GM21515 (cell line): ENCODE measurements at regions not wholly inside any gene's neighbourhood (a gene's known extent, or its start where the extent isn't known, plus 50 kb on each side); places are given as distances from the start of the nearest gene placed in this dataset.

Source experiments
- ATAC-seq: cut with Tn5 transposase; IDR thresholded peaks from one replicate; pipeline ENCODE4 v1.9.1; 2021; ENCODE audit not compliant: unreplicated experiment

- ATAC-seq = no peak
Observed at GRCh38 chr5:27511061-27511460, 472.7 kb upstream of the CDH9 start.

GRCh38 chr5:27503813-27504212, 465.4 kb upstream of the CDH9 start:
- ATAC-seq = no peak

GRCh38 chr5:27502236-27502635, 463.9 kb upstream of the CDH9 start:
- no peak for ATAC-seq

- no peak for ATAC-seq
Observed at GRCh38 chr5:27497491-27497890, 459.1 kb upstream of the CDH9 start.

- ATAC-seq = no peak
Observed at GRCh38 chr5:27494887-27495286, 456.5 kb upstream of the CDH9 start.

GRCh38 chr5:27491746-27492439, 453.5 kb upstream of the CDH9 start:
- ATAC-seq = no peak

GRCh38 chr5:27491047-27491446, 452.7 kb upstream of the CDH9 start:
- ATAC-seq = no peak

- ATAC-seq = no peak
Observed at GRCh38 chr5:27489701-27490100, 451.3 kb upstream of the CDH9 start.

GRCh38 chr5:27482663-27483062, 444.3 kb upstream of the CDH9 start:
- ATAC-seq = no peak

- ATAC-seq = no peak
Observed at GRCh38 chr5:27479859-27480258, 441.5 kb upstream of the CDH9 start.

- ATAC-seq = no peak
Observed at GRCh38 chr5:27477550-27477949, 439.2 kb upstream of the CDH9 start.

GRCh38 chr5:27476356-27476988, 438.1 kb upstream of the CDH9 start:
- ATAC-seq = no peak

- no peak for ATAC-seq
Observed at GRCh38 chr5:27475063-27475462, 436.7 kb upstream of the CDH9 start.

- no peak for ATAC-seq
Observed at GRCh38 chr5:27474395-27474794, 436.0 kb upstream of the CDH9 start.

GRCh38 chr5:27474047-27474309, 435.6 kb upstream of the CDH9 start:
- ATAC-seq = no peak

GRCh38 chr5:27473307-27474046, 435.1 kb upstream of the CDH9 start:
- no peak for ATAC-seq

- ATAC-seq = no peak
Observed at GRCh38 chr5:27472871-27473270, 434.5 kb upstream of the CDH9 start.

- ATAC-seq = peak; percentile 84
Observed at GRCh38 chr5:27472000-27472763, 433.8 kb upstream of the CDH9 start.

GRCh38 chr5:27466959-27467358, 428.6 kb upstream of the CDH9 start:
- ATAC-seq = no peak

- ATAC-seq = no peak
Observed at GRCh38 chr5:27465140-27465539, 426.8 kb upstream of the CDH9 start.

GRCh38 chr5:27463446-27464149, 425.2 kb upstream of the CDH9 start:
- ATAC-seq = no peak
